H1 (cell line): ENCODE measurements at regions not wholly inside any gene's neighbourhood (a gene's known extent, or its start where the extent isn't known, plus 50 kb on each side); places are given as distances from the start of the nearest gene placed in this dataset.

Experiments used
- CTCF ChIA-PET: fragments of 300-600 bp; sonication (Branson Sonifier 250); formaldehyde crosslinking; loops from one replicate; lab custom pipeline; 2021; ENCODE audit not compliant: partially characterized antibody; lab: Charles Lee
- POLR2A ChIA-PET: fragments of 300-600 bp; sonication (Branson Sonifier 250); formaldehyde crosslinking; loops from one replicate; lab custom pipeline; 2021; ENCODE audit warnings: inconsistent platforms; ENCODE audit not compliant: partially characterized antibody; lab: Charles Lee
- DNase-seq, 2 experiments: peaks; one replicate each; pipeline versions ENCODE4 v3.0.0 to v3.0.0-alpha.2; 2010 to 2022; ENCODE audit warnings: low spot score in 2 of 2, low read depth in 1 of 2, mixed read lengths in 1 of 2
- FAIRE-seq: peaks from 2 replicates; lab custom pipeline; 2011; peaks lifted over from hg19 to GRCh38; lab: Jason Lieb, UNC
- H2AFZ ChIP-seq: 2 replicates; pipeline ENCODE4 v1.8.1; 2012; ENCODE audit warnings: low read length, inconsistent platforms
- H2AK5ac ChIP-seq: 2 replicates; pipeline ENCODE4 v1.6.1; 2013; ENCODE audit warnings: low read depth, low read length
- H2BK120ac ChIP-seq: replicated peaks from 2 replicates; pipeline ENCODE3; 2013; ENCODE audit warnings: low read depth, low read length, inconsistent platforms
- H2BK12ac ChIP-seq: 2 replicates; pipeline ENCODE4 v1.6.1; 2013; ENCODE audit warnings: low read depth, low read length
- H2BK15ac ChIP-seq: 2 replicates; pipeline ENCODE4 v1.6.1; 2013; ENCODE audit warnings: low read length
- H2BK20ac ChIP-seq: 2 replicates; pipeline ENCODE4 v1.6.1; 2013; ENCODE audit warnings: low read length
- H2BK5ac ChIP-seq: 2 replicates; pipeline ENCODE4 v1.6.1; 2013; ENCODE audit warnings: low read depth, low read length
- H3K14ac ChIP-seq: 2 replicates; pipeline ENCODE4 v1.6.1; 2013; ENCODE audit warnings: inconsistent platforms; ENCODE audit not compliant: insufficient read length
- H3K18ac ChIP-seq: 2 replicates; pipeline ENCODE4 v1.6.1; 2013; ENCODE audit warnings: low read length; ENCODE audit errors: extremely low read depth
- H3K23ac ChIP-seq: 2 replicates; pipeline ENCODE4 v1.6.1; 2013; ENCODE audit warnings: inconsistent platforms; ENCODE audit not compliant: insufficient read length
- H3K23me2 ChIP-seq: 2 replicates; pipeline ENCODE4 v1.6.1; 2013; ENCODE audit warnings: low read depth, low read length
- H3K27ac ChIP-seq: 2 replicates; pipeline ENCODE4 v1.6.1; 2011; ENCODE audit warnings: low read depth, low read length, inconsistent platforms
- H3K27me3 ChIP-seq, 4 experiments: replicated peaks in 1 of 4; 1 replicate in 1 of 4; 2 replicates in 3 of 4; pipeline versions ENCODE4 v1.6.1 to v1.8.1; 2011 to 2013; ENCODE audit warnings: low read length in 3 of 4, mild to moderate bottlenecking in 3 of 4, inconsistent platforms in 2 of 4, mixed read lengths in 2 of 4, moderate library complexity in 1 of 4; ENCODE audit not compliant: control insufficient read depth in 3 of 4, insufficient read depth in 3 of 4; ENCODE audit errors: extremely low read depth in 1 of 4
- H3K36me3 ChIP-seq, 4 experiments: 2 replicates each; pipeline versions ENCODE4 v1.6.1 to v1.8.1; 2011 to 2013; ENCODE audit warnings: mild to moderate bottlenecking in 4 of 4, low read length in 3 of 4, moderate library complexity in 2 of 4, control low read depth in 1 of 4, inconsistent platforms in 1 of 4; ENCODE audit not compliant: insufficient read depth in 4 of 4, control insufficient read depth in 2 of 4
- H3K4ac ChIP-seq: replicated peaks from 2 replicates; pipeline ENCODE3; 2013; ENCODE audit warnings: low read length, low read depth, mixed read lengths, inconsistent platforms; ENCODE audit not compliant: insufficient read length
- H3K4me1 ChIP-seq, 4 experiments: replicated peaks in 1 of 4; 1 replicate in 1 of 4; 2 replicates in 3 of 4; pipeline versions ENCODE4 v1.6.1 to v1.8.1; 2011 to 2013; ENCODE audit warnings: low read length in 3 of 4, inconsistent platforms in 2 of 4, mixed read lengths in 1 of 4; ENCODE audit not compliant: insufficient read depth in 4 of 4, control insufficient read depth in 3 of 4
- H3K4me2 ChIP-seq, 2 experiments: 2 replicates each; pipeline versions ENCODE4 v1.6.1 to v1.8.1; 2011 to 2013; ENCODE audit warnings: low read depth in 2 of 2, low read length in 2 of 2, control low read depth in 1 of 2, inconsistent platforms in 1 of 2, mild to moderate bottlenecking in 1 of 2; ENCODE audit not compliant: insufficient read depth in 1 of 2
- H3K4me3 ChIP-seq, 4 experiments: fragments of 200-600, 300-600 bp in 1 of 4; sonication (generic), shearing (Covaris generic), sonication (Bioruptor Twin) in 1 of 4; 2 replicates each; pipeline versions ENCODE4 v1.5.1 to v1.8.1; 2011 to 2016; ENCODE audit warnings: low read length in 4 of 4, low read depth in 3 of 4, control low read depth in 2 of 4, inconsistent platforms in 2 of 4, mild to moderate bottlenecking in 2 of 4, mixed read lengths in 1 of 4, moderate library complexity in 1 of 4; ENCODE audit not compliant: insufficient read depth in 2 of 4; ENCODE audit errors: extremely low read depth in 1 of 4
- H3K56ac ChIP-seq: replicated peaks from 2 replicates; pipeline ENCODE3; 2013; ENCODE audit warnings: low read depth, mild to moderate bottlenecking, mixed read lengths, low read length, inconsistent platforms; ENCODE audit not compliant: insufficient read length
- H3K79me1 ChIP-seq: 2 replicates; pipeline ENCODE4 v1.6.1; 2013; ENCODE audit warnings: low read depth, low read length, control low read depth
- H3K79me2 ChIP-seq, 2 experiments: 2 replicates each; pipeline versions ENCODE4 v1.6.1 to v1.8.1; 2012 to 2013; ENCODE audit warnings: low read length in 2 of 2, mild to moderate bottlenecking in 2 of 2, inconsistent platforms in 1 of 2; ENCODE audit not compliant: insufficient read depth in 2 of 2, control insufficient read depth in 1 of 2
- H3K9ac ChIP-seq, 4 experiments: replicated peaks in 1 of 4; 1 replicate in 1 of 4; 2 replicates in 3 of 4; pipeline versions ENCODE4 v1.6.1 to v1.8.1; 2011 to 2013; ENCODE audit warnings: low read depth in 3 of 4, low read length in 3 of 4, control low read depth in 2 of 4, mild to moderate bottlenecking in 2 of 4, moderate library complexity in 2 of 4, inconsistent platforms in 1 of 4; ENCODE audit errors: extremely low read depth in 1 of 4
- H3K9me3 ChIP-seq, 2 experiments: 2 replicates each; pipeline versions ENCODE4 v1.6.1 to v1.8.1; 2012 to 2013; ENCODE audit warnings: mild to moderate bottlenecking in 2 of 2, moderate library complexity in 2 of 2, control low read depth in 1 of 2, inconsistent platforms in 1 of 2, low read depth in 1 of 2, low read length in 1 of 2, mixed read lengths in 1 of 2; ENCODE audit not compliant: insufficient read depth in 2 of 2
- H4K20me1 ChIP-seq, 2 experiments: replicated peaks in 1 of 2; 2 replicates each; pipeline versions ENCODE3 to v1.8.1; 2011 to 2013; ENCODE audit warnings: inconsistent platforms in 2 of 2, low read length in 2 of 2, mild to moderate bottlenecking in 1 of 2; ENCODE audit not compliant: insufficient read depth in 2 of 2, control insufficient read depth in 1 of 2
- H4K5ac ChIP-seq: 2 replicates; pipeline ENCODE4 v1.6.1; 2013; ENCODE audit warnings: low read length, low read depth, mixed read lengths, inconsistent platforms; ENCODE audit not compliant: insufficient read length
- H4K8ac ChIP-seq: 2 replicates; pipeline ENCODE4 v1.8.0; 2013; ENCODE audit warnings: mild to moderate bottlenecking, moderate library complexity, low read length, inconsistent platforms; ENCODE audit not compliant: insufficient read depth; ENCODE audit errors: extremely low read depth
- H4K91ac ChIP-seq: replicated peaks from 2 replicates; pipeline ENCODE3; 2013; ENCODE audit warnings: low read length, mixed read lengths, inconsistent platforms; ENCODE audit not compliant: insufficient read length
- ASH2L ChIP-seq: fragments of 200-600, 300-600 bp; sonication (generic); IDR thresholded peaks from one replicate; pipeline ENCODE4 v1.7.1; 2017; ENCODE audit warnings: low read length
- BACH1 ChIP-seq: IDR thresholded peaks from 2 replicates; pipeline ENCODE4 v1.6.1; 2012; ENCODE audit warnings: low read length, improper control_type of control experiment
- CBX5 ChIP-seq: fragments of 300-800, 300-1000 bp; sonication (generic); IDR thresholded peaks from 2 replicates; pipeline ENCODE4 v1.7.1; 2016; ENCODE audit warnings: antibody characterized with exemption, low read length, low read depth
- CBX8 ChIP-seq: fragments of 300-800, 300-1000 bp; sonication (generic); IDR thresholded peaks from 2 replicates; pipeline ENCODE4 v1.7.1; 2016; ENCODE audit warnings: low read depth, low read length, borderline replicate concordance
- CHD1 ChIP-seq: IDR thresholded peaks from 2 replicates; pipeline ENCODE4 v1.6.1; 2012; ENCODE audit warnings: low read depth, low read length, improper control_type of control experiment
- EGR1 ChIP-seq: IDR thresholded peaks from 2 replicates; pipeline ENCODE4 v1.6.1; 2011; ENCODE audit warnings: low read depth, low read length, borderline replicate concordance
- JUN ChIP-seq: IDR thresholded peaks from 2 replicates; pipeline ENCODE4 v1.6.1; 2011; ENCODE audit warnings: low read depth, mild to moderate bottlenecking, improper control_type of control experiment, low read length
- KDM1A ChIP-seq: fragments of 200-600, 300-600 bp; sonication (generic); IDR thresholded peaks from 2 replicates; pipeline ENCODE4 v1.7.1; 2016; ENCODE audit warnings: mild to moderate bottlenecking, low read length, borderline replicate concordance
- NANOG ChIP-seq: IDR thresholded peaks from 2 replicates; pipeline ENCODE4 v1.6.1; 2011; ENCODE audit warnings: low read length, low read depth, mild to moderate bottlenecking, inconsistent platforms; ENCODE audit not compliant: insufficient read depth, poor library complexity, severe bottlenecking
- RFX5 ChIP-seq: IDR thresholded peaks from 2 replicates; pipeline ENCODE4 v1.6.1; 2011; ENCODE audit warnings: low read depth, low read length, improper control_type of control experiment, borderline replicate concordance
- RNF2 ChIP-seq: fragments of 200-900, 300-1000 bp; sonication (generic); IDR thresholded peaks from 2 replicates; pipeline ENCODE4 v1.7.1; 2016; ENCODE audit warnings: borderline replicate concordance, low read depth, mild to moderate bottlenecking, antibody characterized with exemption, low read length; ENCODE audit not compliant: poor library complexity, severe bottlenecking; ENCODE audit errors: missing control alignments
- RXRA ChIP-seq: IDR thresholded peaks from 2 replicates; pipeline ENCODE4 v1.6.1; 2011; ENCODE audit warnings: low read depth, mild to moderate bottlenecking, low read length, moderate library complexity; ENCODE audit not compliant: insufficient read depth
- SIN3A ChIP-seq, 2 experiments: IDR thresholded peaks in 1 of 2; conservative IDR thresholded peaks in 1 of 2; 2 replicates each; pipeline ENCODE4 v1.6.1; 2011 to 2012; ENCODE audit warnings: low read length in 2 of 2, improper control_type of control experiment in 1 of 2, low read depth in 1 of 2, mild to moderate bottlenecking in 1 of 2
- SP4 ChIP-seq: IDR thresholded peaks from 2 replicates; pipeline ENCODE4 v1.6.1; 2012; ENCODE audit warnings: low read length, inconsistent platforms
- WGBS, 2 experiments: shearing (Covaris generic) in 1 of 2; methylation state at CpG; one replicate each; pipeline versions ENCODE4 v1.1.6 to v1.1.7; 2013 to 2015; ENCODE audit warnings: low lambda C conversion rate in 2 of 2, mixed read lengths in 2 of 2, inconsistent platforms in 1 of 2, low coverage in 1 of 2, missing lambda C conversion rate in 1 of 2; ENCODE audit not compliant: insufficient replicate concordance in 2 of 2, insufficient coverage in 1 of 2, insufficient read length in 1 of 2; ENCODE audit errors: extremely low coverage in 1 of 2, missing lambda C conversion rate in 1 of 2; 5-methylcytosine and 5-hydroxymethylcytosine counted together

GRCh38 chr6:49072885-49073620 lies 390.0 kb downstream of the MMUT start:
- Histone ChIP-seq H3K23ac (no peak overlapping the region), H3K23me2 (no peaks in the 10 kb centered on the region), H3K79me2 (no peaks in the 10 kb centered on the region), H2AFZ (no peak overlapping the region), H3K4me2 (no peak overlapping the region), H4K5ac (no peak overlapping the region), H2BK15ac (no peak overlapping the region), H3K14ac (no peak overlapping the region), H3K9me3 (no peaks in the 10 kb centered on the region), H3K4ac (no peak overlapping the region), H3K4me1 (no peaks in the 10 kb centered on the region), H3K27ac (no peak overlapping the region), H2BK20ac (no peak overlapping the region), H3K18ac (no peak overlapping the region), H2BK12ac (no peak overlapping the region), H3K4me3 (no peak overlapping the region), H3K56ac (no peak overlapping the region), H3K9ac (no peak overlapping the region), H4K20me1 (no peaks in the 10 kb centered on the region), H2AK5ac (no peak overlapping the region), H3K79me1 (no peaks in the 10 kb centered on the region), H3K36me3 (no peaks in the 10 kb centered on the region), H3K27me3 (no peaks in the 10 kb centered on the region), H2BK120ac (no peak overlapping the region), H4K8ac (no peak overlapping the region), H2BK5ac (no peak overlapping the region), H4K91ac (no peak overlapping the region)
- ChIA-PET POLR2A (no interaction called here), CTCF (no interaction called here)
- WGBS, 2 experiments: 98% methylated on average over 3 of the region's 4 CpGs; no CpG with 5 or more reads in 1 of the 2 experiments
- DNase-seq: no peak
- FAIRE-seq: no peak
- TF ChIP-seq KDM1A (no peak), RFX5 (no peak), CBX8 (no peak), BACH1 (no peak), RXRA (no peak), JUN (no peak), EGR1 (no peak), SP4 (no peak), RNF2 (no peak), NANOG (no peak), CBX5 (no peak), ASH2L (no peak), CHD1 (no peak), SIN3A (conservative IDR thresholded peaks at IDR 0.05 in 1 of 2, IDR thresholded peaks at IDR 0.05 in 1 of 2; ENCODE audit: low read depth in 1 of 2, low read length in 2 of 2) (no peak)
